ENCODE measurements at regions not wholly inside any gene's neighbourhood (a gene's known extent, or its start where the extent isn't known, plus 50 kb on each side); places are given as distances from the start of the nearest gene placed in this dataset.

DNA sequence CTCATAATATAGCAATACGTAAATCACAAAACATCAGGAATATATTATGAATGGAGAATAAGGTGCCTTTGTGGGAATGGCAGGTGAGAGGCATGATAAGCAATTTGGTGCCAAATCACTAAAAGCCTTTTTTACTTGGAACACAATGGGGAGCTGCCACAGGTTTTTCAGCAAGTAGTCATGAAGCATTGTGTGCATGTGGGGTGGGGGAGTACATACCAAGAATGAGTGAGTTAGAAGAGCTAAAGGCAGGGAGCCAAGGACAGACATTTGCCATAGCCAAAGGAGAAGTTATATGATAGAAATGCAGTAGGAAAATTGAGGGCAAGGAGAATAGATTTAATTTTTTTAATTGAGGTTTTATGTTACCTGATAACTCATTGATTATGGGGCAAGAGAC is 445.0 kb upstream of the SMC2 start:
- TF ChIP-seq POLR2AphosphoS5 (IDR thresholded peaks at IDR 0.05; ENCODE audit: insufficient read depth, low read depth, low read length) = no peak
- no peak for TF ChIP-seq MYC (IDR thresholded peaks at IDR 0.05; ENCODE audit: low read depth, low read length)
- TF ChIP-seq, protein P1, sequence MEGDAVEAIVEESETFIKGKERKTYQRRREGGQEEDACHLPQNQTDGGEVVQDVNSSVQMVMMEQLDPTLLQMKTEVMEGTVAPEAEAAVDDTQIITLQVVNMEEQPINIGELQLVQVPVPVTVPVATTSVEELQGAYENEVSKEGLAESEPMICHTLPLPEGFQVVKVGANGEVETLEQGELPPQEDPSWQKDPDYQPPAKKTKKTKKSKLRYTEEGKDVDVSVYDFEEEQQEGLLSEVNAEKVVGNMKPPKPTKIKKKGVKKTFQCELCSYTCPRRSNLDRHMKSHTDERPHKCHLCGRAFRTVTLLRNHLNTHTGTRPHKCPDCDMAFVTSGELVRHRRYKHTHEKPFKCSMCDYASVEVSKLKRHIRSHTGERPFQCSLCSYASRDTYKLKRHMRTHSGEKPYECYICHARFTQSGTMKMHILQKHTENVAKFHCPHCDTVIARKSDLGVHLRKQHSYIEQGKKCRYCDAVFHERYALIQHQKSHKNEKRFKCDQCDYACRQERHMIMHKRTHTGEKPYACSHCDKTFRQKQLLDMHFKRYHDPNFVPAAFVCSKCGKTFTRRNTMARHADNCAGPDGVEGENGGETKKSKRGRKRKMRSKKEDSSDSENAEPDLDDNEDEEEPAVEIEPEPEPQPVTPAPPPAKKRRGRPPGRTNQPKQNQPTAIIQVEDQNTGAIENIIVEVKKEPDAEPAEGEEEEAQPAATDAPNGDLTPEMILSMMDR (IDR thresholded peaks at IDR 0.05; ENCODE audit: extremely low read depth in 1 of 2, insufficient read depth in 1 of 2, low read depth in 1 of 2, low read length in 2 of 2) = no peak
- no peak for TF ChIP-seq POLR2A (IDR thresholded peaks at IDR 0.05; ENCODE audit: low read depth, low read length)
- TF ChIP-seq GATA2 (IDR thresholded peaks at IDR 0.05; ENCODE audit: insufficient read depth, insufficient read length, low read depth, low read length) = no peak
- no peak for TF ChIP-seq JUN (IDR thresholded peaks at IDR 0.05; ENCODE audit: borderline replicate concordance, insufficient read depth, insufficient read length, low read depth)
- no peak for TF ChIP-seq EZH2 (IDR thresholded peaks at IDR 0.05; ENCODE audit: borderline replicate concordance, low read depth, low read length, severe bottlenecking)
- TF ChIP-seq FOS (IDR thresholded peaks at IDR 0.05; ENCODE audit: borderline replicate concordance, insufficient read depth, low read length) = no peak
- TF ChIP-seq MAX (IDR thresholded peaks at IDR 0.05; ENCODE audit: insufficient read depth, insufficient read length) = no peak
